HG03571 (cell line): ENCODE measurements at regions not wholly inside any gene's neighbourhood (a gene's known extent, or its start where the extent isn't known, plus 50 kb on each side); places are given as distances from the start of the nearest gene placed in this dataset.

Experiments
- ATAC-seq: cut with Tn5 transposase; IDR thresholded peaks from one replicate; pipeline ENCODE4 v1.9.1; 2021; ENCODE audit not compliant: unreplicated experiment

- no peak for ATAC-seq
Measured at GRCh38 chr2:45216118-45216517, 206.9 kb upstream of the SIX2 start.

DNA sequence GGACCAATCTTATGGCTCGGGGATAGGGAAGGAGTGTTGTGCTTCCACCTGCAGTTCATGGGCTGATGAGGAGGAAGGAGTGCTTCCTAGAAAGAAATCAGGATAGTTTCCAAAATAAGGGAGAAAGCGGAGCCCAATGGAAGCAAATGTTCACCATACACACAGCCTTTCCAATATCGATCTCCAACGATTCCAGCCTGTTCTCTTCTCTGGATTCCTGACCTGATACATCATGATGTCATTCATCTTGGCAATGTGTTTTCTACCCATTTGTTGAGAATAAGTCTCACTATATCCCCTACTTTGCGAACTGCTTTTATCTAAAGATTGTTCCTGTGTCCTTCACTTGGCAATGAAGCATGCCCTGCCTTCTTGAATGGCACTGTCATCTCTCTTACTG is 205.3 kb upstream of the SIX2 start:
- ATAC-seq = no peak

DNA sequence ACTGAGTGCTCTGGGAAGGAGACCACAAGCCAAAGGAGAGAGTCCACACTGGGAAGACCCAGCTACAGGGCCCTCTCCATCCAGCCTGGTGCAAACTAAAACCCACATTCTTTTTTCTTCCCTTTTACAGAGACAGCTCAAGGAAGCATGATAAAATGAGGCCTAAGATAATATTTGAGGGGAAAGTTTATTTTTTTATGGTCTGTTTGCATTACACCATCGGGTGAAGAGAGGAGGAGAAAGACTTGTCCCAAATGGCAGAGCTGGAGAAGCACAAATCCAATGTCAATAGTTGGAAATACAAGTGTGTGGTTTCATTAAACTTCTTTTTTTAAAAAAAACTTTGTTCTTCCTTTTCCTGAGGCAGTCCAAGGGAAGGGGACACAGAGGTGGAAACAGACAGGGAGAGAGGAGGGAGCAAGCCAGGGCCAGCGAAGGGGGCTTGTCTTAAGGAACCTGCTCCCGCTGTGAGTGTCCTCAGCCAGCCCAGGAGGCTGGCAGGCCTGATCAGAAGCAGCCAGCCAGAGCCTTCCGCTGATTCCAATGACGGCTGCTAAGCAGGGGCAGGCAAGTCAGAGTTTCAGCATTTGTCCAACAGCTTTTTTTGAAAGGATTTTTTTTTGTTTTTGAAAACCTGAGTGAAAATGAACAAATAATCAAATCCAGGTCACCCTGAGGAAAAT is 203.8 kb upstream of the SIX2 start:
- no peak for ATAC-seq

DNA sequence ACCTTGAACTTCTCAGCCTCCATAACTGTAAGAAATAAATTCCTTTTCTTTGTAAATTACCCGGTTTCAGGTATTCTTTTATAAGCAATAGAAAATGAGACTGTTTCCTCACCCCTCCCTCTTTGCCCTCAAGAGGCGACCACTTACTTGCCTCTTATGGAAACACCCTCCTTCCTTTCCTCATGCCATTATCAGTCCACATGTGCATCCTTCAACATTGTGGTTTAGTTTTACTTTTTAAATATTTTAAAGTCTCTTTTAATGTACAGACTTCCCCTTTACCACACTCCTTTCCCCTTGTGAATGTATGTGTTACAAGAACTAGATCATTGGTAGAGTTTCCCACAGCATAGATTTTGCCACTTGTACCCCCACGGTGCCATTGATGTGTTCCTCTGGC is 202.4 kb upstream of the SIX2 start:
- ATAC-seq = no peak

DNA sequence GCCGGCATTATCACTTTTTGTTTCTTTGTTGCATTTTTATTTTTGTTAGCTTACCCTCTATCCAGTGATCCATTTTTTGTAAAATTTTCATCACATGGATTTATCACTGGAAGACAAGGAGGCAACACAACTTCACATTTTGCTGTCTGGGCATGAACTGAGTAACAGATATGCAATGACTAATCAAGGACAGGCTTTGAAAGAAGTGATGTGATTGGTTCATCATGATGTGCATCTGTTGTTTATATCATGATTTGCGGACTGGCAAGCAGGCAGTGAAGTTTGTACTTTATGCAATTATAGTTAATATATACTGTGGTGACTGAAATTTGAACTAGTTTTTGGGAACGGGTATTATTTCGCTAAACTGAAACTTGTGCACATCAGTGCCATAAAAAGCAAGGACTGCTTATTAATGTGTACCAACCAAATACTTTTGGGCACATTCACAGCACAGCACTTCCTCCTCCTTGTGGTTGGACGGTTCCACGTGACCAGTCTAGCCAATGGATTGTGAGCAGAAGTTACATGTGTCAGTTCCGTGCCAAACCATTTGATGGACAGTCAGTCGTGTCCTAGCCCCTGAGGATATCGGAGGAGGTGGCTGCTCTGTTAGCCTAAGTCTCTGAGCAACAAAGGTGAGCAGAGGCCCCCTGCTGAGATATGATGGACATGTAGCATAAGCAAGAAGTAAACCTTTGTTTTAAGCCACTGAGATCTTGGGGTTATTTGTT is 201.4 kb upstream of the SIX2 start:
- ATAC-seq = no peak

GRCh38 chr2:45209875-45210274 is 200.6 kb upstream of the SIX2 start:
- no peak for ATAC-seq

GRCh38 chr2:45209302-45209701 is 200.1 kb upstream of the SIX2 start:
- no peak for ATAC-seq

- no peak for ATAC-seq
Measured at GRCh38 chr2:45207101-45207500, 197.8 kb upstream of the SIX2 start.

GRCh38 chr2:45205985-45206384 is 196.7 kb upstream of the SIX2 start:
- no peak for ATAC-seq

DNA sequence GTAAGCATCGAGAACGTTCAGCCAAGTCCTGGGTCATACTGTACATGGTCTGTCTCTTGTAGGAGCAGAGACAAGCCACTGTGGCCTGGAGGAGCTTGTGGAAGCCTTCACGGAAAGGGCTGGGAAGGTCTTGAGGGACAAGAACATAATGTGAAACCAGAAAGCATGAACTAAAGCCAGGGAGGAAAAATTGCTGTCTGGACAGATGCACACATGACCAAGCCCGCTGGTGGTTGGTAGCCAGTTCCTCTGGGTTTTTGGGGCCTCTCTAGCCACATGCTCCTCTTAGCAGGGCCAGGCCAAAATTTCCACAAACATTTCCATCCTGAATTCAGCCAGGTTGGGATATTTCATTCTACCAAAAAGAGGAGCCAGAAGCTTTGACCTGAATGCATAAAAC is 196.2 kb upstream of the SIX2 start:
- ATAC-seq = no peak

- no peak for ATAC-seq
Measured at GRCh38 chr2:45203400-45203799, 194.1 kb upstream of the SIX2 start.

GRCh38 chr2:45199973-45200372 is 190.7 kb upstream of the SIX2 start:
- no peak for ATAC-seq

DNA sequence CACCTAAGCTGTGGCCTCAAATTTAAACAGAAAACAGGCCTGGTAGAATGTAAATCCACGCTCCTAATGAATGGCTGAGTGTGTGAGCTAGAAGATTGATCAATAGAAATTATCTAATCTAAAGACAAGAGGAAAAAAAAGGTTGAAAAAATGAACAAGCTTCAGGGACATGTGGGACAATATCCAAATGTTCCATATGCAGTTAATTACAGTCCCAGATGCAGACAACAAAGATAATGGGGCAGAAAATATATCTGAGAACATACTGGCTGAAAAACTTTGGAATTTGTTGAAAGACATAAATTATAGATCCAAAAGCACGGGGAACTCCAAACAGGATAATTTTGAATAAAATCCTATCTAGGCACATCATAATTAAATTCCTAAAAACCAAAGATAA is 186.7 kb upstream of the SIX2 start:
- ATAC-seq = no peak

- ATAC-seq = no peak
Measured at GRCh38 chr2:45194596-45194995, 185.3 kb upstream of the SIX2 start.

DNA sequence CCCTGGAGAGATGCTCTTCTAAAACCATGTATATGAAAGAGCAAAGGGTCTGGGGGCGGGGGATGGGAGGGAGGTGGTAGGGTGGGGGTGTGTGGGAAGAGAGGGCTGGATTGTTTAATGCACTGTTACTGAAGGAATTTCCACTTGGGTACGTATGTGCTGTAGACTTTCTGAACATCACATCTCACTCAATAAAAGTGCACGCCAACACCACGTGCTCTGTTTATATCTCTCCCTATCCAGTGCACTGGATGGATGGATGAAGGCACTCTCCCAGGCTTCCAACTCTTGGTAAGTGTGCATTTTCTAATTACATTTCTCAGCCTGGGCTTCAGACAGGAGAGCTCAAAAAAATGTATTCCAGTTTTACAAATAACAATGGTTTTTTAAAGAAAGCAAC is 184.3 kb upstream of the SIX2 start:
- no peak for ATAC-seq

- ATAC-seq = no peak
Measured at GRCh38 chr2:45192991-45193390, 183.7 kb upstream of the SIX2 start.

GRCh38 chr2:45192481-45192880 is 183.2 kb upstream of the SIX2 start:
- ATAC-seq = no peak

DNA sequence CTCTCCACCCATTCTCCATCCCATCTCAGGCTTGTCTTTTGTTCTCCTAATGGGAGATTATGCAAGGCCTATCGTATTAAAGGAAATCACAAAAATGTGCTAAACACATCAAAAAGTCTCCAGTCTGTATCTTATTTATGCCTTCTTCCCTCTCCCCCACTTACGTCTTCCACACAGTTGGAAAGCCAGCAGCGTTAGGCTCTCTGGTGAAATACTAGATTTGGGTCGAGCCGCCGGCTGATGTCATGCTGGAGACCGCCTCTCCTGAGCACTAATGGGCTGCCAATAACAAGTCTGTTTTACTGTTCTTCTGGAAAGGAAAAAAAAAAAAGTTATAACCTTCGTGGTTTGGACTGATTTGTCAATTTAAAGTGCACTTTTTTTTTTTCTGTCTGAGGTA is 182.7 kb upstream of the SIX2 start:
- no peak for ATAC-seq

DNA sequence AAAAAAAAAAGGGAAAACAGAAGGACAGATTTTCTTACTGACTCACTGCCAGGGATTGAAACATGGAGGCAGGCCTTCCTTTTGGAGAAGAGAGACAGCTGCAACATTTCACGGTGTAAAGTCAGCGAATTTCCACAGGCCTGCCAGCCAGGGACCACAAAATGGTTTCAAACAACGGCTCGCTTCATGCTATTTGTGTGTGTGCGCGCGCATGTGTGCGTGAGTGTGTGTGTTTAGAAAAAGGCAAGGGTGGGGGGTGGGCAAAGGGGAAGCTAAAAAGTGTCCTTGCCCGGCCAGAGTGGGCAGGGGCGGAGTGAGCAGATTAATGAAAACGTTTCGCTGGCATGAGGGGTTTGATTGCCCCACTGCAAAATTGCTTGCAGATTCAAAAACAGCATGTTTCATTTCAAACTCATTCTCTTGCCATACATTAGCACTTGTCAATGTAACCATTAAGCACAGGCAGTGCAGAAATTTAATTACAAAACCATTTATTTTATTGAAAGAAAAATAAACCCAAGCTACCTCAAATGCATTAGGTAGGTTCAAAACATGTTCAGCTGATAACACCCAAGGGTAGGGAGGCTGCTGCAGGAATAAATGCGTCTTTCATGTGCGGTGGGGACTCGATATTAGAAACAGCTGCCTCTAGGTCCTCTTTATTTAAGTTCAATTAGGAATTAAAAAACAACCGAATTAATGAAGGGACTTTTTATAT is 182.1 kb upstream of the SIX2 start:
- ATAC-seq = no peak

DNA sequence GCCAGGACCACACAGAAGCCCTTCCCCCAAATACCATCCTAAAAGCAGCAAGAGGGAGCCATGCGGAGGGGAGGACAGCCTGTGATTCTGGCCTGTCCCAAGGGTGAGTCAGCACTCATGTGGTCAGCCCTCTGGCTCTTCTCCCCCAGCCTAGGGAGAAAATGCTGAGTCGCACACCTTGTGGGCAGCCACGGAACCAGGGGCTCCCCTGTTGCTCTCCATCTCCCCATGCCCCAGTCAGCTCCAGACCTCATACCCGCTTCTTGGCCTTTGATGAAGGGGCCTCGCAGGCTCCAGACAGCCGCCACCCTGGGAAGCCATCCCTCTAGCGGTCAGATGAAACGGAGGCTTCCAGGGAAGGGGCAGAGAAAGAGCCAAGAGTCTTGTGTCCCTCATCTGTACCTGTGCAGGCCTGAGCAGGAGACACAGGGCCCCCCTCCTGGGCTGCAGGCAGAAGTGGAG is 181.3 kb upstream of the SIX2 start:
- ATAC-seq = no peak

- no peak for ATAC-seq
Measured at GRCh38 chr2:45184606-45185005, 175.4 kb upstream of the SIX2 start.

DNA sequence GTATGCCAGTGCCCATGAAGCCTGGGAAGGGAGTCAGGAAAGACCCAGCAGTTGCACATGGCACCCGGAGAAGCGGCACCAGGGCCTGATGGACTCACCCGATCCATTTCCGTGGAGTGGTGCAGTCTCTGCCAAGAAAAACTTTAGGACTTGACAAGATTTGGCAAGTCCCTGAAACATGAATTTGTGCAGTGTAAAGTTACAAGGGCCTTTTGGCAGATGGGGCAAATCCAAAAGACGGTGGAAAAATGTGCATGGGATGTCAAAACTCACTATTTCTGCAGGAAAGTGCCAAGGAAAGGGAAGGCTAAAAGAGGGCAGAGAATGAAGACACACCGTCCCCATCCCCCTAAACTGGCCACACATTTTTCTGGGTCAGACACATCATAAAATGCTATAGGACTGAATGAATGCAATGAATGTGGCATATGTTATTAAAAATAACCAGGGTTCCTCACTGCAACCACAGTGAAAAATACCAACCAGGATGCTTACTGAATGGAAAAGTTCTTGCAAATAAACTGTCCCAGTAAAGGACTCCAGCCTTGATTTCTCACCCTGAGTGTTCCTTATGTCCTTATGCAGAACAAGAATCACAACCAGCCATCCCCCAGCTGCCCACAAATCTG is 173.5 kb upstream of the SIX2 start:
- no peak for ATAC-seq
